ENCODE measurements at regions not wholly inside any gene's neighbourhood (a gene's known extent, or its start where the extent isn't known, plus 50 kb on each side); places are given as distances from the start of the nearest gene placed in this dataset.

GRCh38 chr3:194225418-194225812 is 89.5 kb downstream of the HES1 start:
- no peak overlapping the region for H3K27ac ChIP-seq
- no peak overlapping the region for H2AFZ ChIP-seq
- TF ChIP-seq CTCF (IDR thresholded peaks at IDR 0.05): no peak
- H3K36me3 ChIP-seq (ENCODE audit: control insufficient read depth, insufficient read depth, low read length): no peaks in the 10 kb centered on the region
- no peak overlapping the region for H3K9ac ChIP-seq
- H3K4me3 ChIP-seq (ENCODE audit: low read depth, low read length): no peak overlapping the region
- H3K27me3 ChIP-seq (ENCODE audit: control insufficient read depth, insufficient read depth, low read length): no peaks in the 10 kb centered on the region
- H3K9me3 ChIP-seq (ENCODE audit: control insufficient read depth, low read length): no peaks in the 10 kb centered on the region
- H3K4me2 ChIP-seq (ENCODE audit: low read length): no peak overlapping the region
- H3K4me1 ChIP-seq: peaks cover 4% of the 10 kb centered on the region
- no peaks in the 10 kb centered on the region for H3K79me2 ChIP-seq

- no peak for TF ChIP-seq CTCF (IDR thresholded peaks at IDR 0.05)
- Histone ChIP-seq H3K27ac (no peak overlapping the region), H3K27me3 (ENCODE audit: control insufficient read depth, insufficient read depth, low read length) (no peaks in the 10 kb centered on the region), H3K4me3 (ENCODE audit: low read depth, low read length) (no peak overlapping the region), H3K79me2 (no peaks in the 10 kb centered on the region), H2AFZ (no peak overlapping the region), H3K9me3 (ENCODE audit: control insufficient read depth, low read length) (no peaks in the 10 kb centered on the region), H3K4me2 (ENCODE audit: low read length) (no peak overlapping the region), H3K9ac (no peak overlapping the region), H3K4me1 (peaks cover 4% of the 10 kb centered on the region), H3K36me3 (ENCODE audit: control insufficient read depth, insufficient read depth, low read length) (no peaks in the 10 kb centered on the region)
Measured at GRCh38 chr3:194225988-194226663, 90.2 kb downstream of the HES1 start.

GRCh38 chr3:194231929-194232832 is 96.2 kb downstream of the HES1 start:
- H2AFZ ChIP-seq: peak overlapping the region; percentile 35
- peaks cover 12% of the 10 kb centered on the region for H3K4me1 ChIP-seq
- no peak overlapping the region for H3K4me3 ChIP-seq (ENCODE audit: low read depth, low read length)
- H3K9ac ChIP-seq: no peak overlapping the region
- H3K36me3 ChIP-seq (ENCODE audit: control insufficient read depth, insufficient read depth, low read length): no peaks in the 10 kb centered on the region
- no peak overlapping the region for H3K4me2 ChIP-seq (ENCODE audit: low read length)
- no peaks in the 10 kb centered on the region for H3K79me2 ChIP-seq
- H3K9me3 ChIP-seq (ENCODE audit: control insufficient read depth, low read length): no peaks in the 10 kb centered on the region
- no peak for TF ChIP-seq CTCF (IDR thresholded peaks at IDR 0.05)
- no peaks in the 10 kb centered on the region for H3K27me3 ChIP-seq (ENCODE audit: control insufficient read depth, insufficient read depth, low read length)
- H3K27ac ChIP-seq: no peak overlapping the region

- Histone ChIP-seq H3K9ac (no peak overlapping the region), H3K9me3 (ENCODE audit: control insufficient read depth, low read length) (no peaks in the 10 kb centered on the region), H3K4me2 (ENCODE audit: low read length) (no peak overlapping the region), H3K4me3 (ENCODE audit: low read depth, low read length) (no peak overlapping the region), H2AFZ (peak overlapping the region; percentile 25), H3K79me2 (no peaks in the 10 kb centered on the region), H3K36me3 (ENCODE audit: control insufficient read depth, insufficient read depth, low read length) (no peaks in the 10 kb centered on the region), H3K27me3 (ENCODE audit: control insufficient read depth, insufficient read depth, low read length) (no peaks in the 10 kb centered on the region), H3K27ac (no peak overlapping the region), H3K4me1 (peaks cover 12% of the 10 kb centered on the region)
- no peak for TF ChIP-seq CTCF (IDR thresholded peaks at IDR 0.05)
Measured at GRCh38 chr3:194233150-194233549, 97.2 kb downstream of the HES1 start.

Measured in parathyroid adenoma (tissue), 2 donors.